NCI-H2171 (cell line): ENCODE measurements at regions not wholly inside any gene's neighbourhood (a gene's known extent, or its start where the extent isn't known, plus 50 kb on each side); places are given as distances from the start of the nearest gene placed in this dataset.

Experiments
- DNase-seq: peaks from one replicate; lab custom pipeline; 2025; lab: John Stamatoyannopoulos, UW

DNA sequence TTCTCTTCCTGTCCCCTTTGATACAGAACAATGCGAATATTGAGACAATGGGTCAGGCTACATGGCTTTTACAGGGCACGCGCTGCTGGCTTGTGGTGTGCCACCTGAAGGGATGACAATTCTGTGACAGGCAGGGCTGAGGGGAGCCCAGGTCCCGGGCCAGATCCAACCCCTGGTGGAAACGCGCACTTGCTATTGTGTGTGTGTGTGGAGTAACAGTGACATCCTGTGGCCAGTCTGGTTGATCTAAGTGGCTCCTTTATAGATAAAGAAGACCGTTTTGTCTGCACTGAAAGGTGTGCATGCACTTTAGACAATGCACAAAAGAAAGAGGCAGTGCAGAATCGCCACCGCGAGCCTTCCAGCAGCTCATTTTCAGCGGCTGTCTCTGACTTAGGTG, 273.6 kb downstream of the HRH4 start:
- DNase-seq, result no peak

DNA sequence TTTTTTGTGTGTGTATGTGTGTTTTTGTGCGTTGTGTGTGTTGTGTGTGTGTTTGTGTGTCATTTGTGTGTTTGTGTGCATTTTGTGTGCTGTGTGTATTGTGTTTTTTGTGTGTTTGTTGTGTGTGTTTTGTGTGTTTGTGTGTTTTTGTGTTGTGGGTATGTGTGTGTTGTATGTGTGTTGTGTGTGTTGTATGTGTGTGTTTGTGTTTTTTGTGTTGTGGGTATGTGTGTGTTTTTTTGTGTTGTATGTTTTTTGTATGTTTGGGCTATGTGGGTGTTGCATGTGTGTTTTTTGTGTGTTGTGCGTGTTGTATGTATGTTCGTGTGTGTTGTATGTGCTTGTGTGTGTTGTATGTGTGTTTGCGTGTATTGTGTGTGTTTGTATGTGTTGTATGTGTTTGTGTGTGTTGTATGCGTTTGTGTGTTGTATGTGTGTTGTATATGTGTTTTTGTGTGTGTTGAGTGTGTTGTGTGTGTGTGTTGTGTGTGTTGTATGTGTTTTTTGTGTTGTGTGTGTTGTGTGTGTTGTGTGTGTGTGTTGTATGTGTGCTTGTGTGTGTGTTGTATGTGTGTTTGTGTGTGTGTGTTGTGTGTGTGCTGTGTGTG, 275.3 kb downstream of the HRH4 start:
- DNase-seq, result no peak

DNA sequence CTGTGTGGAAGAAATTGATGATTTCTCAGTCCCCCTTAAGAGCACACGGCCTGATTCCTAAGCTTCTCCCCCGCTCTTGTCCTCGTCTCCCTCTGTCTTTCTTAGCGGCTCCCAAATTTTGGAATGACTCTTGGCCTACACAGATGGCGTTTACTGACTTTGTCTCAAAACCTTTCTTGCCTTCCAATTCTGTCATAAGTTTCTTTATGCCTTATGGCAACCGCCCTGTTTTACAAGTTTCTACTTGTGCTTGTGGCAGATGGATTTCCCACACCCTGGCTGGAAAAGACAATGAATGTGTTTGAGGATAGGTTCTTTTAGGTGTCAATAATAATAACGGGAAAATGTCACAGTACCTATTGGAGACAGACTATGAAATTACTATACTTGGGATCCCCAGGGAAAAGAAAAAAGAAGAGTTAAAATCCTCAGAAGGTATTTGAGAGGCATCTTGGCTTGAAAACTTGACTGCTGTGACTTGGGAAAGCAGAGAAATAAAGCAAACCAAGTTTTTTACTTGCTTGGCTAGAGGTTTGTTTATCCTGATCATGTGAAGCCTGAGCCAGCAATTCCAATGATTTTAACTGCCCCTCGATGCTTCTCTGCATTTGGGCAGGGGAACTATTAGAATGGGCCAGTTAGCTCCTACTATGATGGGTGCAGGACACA, 276.4 kb downstream of the HRH4 start:
- peak; percentile 73 for DNase-seq

DNA sequence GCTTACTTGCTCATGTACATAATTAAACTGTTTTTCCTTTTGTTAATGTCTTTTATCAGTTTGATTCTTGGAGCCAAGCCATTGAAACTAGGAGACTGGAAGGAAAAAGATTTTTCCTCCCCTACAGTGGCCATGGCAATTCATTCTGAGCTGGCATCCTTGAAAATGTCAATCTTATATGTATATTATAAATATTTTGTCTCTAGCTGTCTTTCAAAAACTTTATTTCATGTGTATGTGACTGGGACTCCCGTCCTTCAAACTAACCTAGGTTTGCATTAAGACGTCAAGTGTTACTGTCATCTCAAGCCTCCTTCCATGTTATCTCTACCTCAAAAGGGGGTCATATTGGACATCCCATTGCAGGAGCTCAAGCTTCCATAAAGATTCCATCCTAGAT, 280.4 kb downstream of the HRH4 start:
- no peak for DNase-seq

DNA sequence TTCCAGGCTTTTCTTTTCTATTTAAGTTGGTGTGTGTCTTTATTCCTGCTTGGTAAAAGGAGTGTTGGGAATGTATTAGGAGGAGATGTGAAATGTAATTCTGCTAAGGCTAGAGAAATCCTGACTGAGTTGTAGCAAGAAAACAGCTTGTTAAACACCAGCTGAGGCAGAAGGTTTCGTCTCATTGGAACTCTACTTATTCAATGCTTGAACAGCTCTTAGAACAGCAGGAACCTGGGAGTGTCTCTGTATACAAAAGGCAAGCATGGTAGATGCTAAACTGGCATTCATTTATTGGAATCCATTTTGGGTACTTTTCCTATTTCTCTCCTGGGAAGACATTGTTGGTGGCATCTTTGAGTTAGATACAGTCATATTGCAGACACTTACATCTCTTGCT, 280.9 kb downstream of the HRH4 start:
- DNase-seq, result no peak

DNA sequence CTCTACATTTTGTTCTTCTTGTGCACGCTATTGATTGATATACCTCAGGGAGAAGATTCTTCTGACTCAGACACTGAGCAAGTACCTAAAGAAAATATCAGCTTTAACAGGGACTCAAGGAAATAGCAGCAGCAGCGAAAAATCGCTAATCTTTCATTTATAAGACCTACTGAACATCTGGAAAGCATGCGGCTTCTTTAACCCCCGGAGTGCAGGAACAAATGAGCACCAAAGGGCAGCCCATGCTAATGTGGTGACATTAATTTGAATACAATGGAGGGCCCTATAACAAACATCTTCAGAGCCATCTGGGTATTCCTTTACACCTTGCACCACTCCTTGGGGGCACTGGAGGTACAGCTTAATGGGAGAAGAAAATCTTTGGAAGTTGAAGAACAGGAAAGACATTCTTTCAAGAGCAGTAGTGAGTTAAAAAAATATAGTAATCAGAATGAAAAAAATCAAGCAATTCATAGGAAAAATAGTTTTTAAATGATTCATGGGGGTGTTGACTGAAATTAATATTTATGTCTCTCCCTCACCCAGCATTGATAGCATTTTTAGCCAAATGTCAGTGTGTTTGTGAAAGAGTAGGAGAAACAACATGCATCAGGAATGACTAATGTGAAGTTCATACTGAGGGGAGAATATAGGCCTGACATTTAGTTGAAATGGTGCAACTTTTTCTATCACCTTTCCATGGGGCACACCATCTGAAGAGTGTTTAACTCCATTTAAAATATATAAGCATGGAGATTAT, 281.7 kb downstream of the HRH4 start:
- DNase-seq, result no peak

DNA sequence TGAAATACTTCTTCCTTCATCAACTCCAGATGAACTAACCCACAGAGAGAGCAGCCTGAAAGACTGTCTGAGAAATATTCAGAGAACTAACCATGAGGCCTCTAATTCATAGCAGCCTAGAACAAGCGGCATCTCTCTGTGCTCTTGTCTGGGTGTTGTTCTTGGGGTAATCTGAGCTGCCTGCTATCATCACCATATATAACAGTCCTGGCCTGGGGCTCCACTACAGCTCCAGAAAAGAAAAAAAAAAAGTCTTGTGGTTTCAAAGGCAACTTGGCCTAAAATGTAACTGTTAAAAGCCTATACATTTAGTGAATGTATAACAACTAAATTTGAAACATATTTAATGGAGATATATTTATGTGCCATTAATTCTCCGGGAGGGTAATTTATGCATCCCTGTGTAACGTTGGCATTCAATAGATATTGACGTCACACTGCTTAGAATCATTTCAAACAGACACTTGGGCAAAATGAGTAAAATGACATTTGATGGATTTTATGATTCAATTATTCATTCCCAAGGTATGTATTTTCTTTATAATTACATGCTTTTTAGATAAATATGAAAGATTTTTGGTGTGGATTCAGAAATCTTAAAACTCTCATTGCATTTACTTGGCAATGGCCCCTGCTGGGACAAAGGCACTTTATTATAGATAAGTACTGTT, 294.3 kb downstream of the HRH4 start:
- DNase-seq, result no peak

DNA sequence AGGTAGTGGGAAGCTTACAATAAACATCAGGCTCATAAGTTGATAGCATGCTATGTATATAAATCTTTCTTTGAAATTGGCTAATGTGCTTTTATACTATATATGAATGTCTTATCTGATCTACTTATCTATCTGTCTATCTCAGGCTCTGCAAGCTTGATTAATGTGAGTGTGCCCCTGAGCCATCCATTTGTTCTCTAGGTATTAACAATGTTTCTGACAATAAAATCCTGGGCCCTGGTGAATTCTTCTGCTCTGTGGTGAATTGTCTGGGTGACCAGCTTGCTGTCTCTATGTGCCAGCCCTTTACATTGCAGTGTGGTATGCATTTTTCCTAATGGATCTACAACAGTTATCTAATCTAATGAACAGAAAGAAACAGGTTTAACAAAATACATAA, 295.9 kb downstream of the HRH4 start:
- no peak for DNase-seq

DNA sequence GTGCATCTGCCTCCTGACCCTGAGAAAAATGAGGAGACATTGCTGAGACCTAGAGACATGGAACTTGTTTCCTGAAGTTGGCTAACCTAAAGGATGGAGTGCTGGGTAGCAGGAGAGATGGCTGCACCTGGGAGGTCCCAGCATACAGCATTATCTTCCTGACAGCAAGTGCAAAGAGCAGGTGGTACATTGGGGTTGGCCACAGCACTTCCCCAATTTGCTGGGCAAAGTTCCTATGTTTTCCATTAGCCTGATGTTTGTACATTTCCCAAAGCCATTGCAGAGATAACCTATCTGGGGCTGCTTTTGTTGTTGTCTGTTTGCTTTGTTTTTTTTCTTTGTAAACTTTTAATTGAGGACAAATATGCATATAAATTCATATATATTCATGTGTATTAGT, 296.7 kb downstream of the HRH4 start:
- no peak for DNase-seq

DNA sequence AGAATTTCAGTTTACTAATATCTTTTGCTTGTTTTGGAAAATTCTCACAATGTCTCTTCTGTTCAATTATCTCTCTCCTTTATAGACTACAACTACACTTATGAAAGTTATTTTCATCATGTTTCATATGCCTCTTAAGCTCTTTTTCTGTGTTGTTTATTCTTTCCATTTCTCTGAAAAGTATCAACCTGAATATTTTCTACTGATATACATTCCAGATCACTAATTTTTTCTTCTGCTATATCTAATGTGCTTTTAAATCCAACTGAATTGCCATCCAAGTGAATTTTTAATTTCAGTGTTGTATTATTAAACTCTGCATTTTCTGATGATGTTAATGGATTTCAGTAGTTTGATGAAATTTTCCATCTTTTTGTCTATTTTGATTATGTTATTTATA, 301.3 kb downstream of the HRH4 start:
- DNase-seq, result no peak

DNA sequence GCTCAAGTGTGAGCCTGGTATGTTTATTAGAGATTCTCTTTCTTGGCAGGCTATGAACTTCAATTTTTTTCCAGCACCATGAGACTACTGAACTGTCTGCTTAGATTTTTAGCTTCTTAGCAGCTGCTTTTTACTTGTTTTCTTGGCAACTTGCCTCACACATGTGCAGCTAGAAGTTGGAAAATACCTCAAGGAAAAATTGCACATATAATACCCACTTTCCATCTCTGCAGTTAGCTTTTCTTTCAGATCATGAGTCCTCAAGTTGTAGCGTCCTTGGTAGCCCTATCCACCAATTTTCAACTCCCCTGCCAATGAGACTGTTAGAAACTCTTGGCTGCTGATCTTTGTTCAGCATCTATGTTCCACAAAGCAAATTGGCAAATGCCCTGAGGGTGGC, 302.1 kb downstream of the HRH4 start:
- DNase-seq, result peak; percentile 4

DNA sequence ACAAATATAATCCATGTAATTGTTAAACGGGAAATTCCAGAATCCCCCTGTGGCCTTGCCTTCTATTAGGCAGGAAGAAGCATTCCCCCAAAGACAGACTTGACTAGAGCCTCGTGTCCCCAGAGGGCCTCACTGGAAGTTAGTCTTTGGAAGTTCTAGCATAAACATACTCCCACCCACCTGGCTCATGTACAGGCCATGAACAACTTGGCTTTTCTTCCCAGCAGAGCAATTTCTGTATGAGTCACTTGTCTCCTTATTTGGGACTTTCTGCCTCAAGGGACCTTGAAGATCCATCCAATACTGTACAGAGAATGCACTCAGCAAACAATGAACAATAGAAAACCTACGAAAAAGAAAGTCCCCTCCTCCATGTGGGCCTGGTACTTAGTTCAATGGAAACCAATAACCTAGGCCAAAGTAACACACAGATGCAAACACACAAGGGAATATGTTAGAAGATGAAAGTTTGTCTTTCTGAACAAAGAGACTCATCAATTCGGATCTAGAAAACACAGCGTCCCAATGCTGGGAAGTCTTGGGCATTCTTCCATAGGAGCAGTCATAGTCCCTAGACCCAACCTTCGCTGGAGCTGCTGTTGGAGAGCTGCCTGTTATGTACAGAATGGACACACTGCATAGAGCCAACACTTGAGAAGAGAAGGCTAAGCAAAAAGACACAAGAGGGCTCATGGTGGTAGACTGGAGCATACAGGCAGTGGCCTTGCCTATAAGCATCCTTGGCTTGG, 303.5 kb downstream of the HRH4 start:
- no peak for DNase-seq

DNA sequence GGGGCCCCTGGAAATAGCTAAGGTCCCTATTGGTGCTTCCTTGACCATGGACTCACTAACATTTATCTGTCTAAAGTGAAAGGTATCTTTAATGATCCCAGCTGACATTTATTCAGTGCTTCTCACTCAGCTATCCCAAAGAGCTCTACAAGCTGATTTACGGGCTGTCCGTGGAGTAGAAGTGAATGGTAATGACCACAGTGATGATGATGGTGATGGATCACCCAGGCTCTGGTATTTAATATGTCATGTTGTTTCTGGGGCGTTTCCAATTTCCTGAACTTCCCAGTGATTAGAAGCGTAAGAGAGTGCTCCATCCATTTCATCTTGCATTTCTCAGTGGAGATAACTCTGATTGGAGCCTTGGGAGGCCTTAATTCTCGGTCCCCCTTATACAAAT, 304.3 kb downstream of the HRH4 start:
- no peak for DNase-seq

DNA sequence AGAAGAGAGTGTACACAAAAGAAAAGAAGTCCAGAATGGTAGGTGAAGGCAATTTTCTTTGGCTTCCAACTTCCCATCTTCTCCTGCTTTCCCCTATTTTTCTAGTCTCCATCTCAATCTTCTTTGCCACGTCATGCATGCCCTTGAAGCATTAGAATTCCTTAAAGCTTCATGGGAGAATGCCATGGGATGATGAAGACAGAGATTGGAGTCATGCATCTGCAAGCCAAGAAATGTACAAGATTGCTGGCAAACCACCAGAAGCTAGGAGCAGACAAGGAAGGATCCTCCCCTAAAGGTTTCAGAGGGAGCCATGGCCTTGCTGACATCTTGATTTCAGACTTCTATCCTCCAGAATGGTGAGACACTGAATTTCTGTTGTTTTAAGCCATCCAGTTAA, 305.9 kb downstream of the HRH4 start:
- no peak for DNase-seq

DNA sequence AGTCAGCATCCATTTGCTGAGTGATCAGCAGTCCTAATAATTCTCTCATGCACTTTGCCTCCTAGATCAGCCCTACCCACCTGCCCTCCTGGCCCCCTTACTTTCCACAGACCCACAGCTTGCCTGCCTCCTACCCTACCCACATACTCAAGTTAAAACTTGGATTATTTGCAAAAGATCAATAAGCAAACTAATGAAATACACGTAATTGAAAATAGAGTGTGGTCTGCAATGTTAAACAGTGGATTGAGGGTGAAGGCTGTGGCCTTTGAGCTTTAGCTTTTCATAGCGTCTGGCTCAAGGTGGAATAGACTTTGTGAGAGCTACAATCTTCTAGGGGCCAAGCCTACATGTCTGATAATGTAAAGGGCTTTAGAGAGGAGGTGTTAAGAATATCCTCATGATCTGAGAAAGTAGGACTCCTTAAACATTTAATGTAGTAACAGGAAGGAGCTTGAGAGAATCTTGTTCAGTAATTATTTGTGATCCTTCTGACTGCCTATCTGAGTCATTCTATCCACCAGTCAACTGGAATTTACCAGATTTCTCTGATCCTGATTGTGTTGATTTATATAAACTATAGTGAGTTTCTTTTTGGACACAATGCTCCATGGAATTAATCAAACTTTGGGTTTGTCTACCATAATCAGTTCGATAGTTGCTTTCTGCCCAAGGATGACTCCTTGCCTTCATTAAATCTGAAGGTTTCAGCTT, 310.0 kb downstream of the HRH4 start:
- no peak for DNase-seq

DNA sequence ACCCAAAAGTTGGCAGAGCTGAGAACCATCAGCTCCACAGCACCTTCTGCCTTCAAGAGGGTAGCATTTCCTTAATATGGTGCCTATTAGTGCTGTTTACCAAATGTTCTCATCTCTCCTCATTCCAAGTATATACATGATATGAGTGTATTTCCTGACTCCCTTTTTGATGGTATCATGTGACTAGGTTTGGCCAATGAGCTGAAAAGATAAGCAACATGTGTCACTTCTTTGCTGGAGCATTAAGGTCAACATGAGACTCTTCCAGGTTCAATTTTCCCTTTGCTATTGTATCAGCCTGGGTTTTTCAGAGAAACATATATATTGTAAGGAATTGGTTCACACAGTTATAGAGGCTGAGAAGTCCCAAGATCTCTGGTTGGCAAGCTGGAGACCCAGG, 310.9 kb downstream of the HRH4 start:
- no peak for DNase-seq

DNA sequence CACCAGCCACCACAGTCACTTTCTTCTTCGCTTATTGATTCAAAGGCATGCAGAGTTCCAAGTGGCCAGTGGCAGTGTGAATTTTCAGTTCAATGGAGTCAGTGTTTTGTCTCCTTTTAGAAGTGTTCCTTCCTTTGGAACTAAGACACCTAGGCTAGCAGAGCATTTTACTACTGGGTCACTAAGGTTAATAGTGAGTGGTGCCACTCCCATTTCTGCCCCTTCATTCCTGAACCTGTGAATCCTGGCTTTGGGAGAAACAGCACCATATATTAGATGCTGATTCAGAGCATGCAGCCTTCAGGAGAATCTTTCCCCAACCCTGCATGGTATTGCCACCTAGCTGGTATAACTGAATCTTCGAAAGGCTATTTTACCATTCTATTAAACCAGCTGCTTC, 312.7 kb downstream of the HRH4 start:
- no peak for DNase-seq

DNA sequence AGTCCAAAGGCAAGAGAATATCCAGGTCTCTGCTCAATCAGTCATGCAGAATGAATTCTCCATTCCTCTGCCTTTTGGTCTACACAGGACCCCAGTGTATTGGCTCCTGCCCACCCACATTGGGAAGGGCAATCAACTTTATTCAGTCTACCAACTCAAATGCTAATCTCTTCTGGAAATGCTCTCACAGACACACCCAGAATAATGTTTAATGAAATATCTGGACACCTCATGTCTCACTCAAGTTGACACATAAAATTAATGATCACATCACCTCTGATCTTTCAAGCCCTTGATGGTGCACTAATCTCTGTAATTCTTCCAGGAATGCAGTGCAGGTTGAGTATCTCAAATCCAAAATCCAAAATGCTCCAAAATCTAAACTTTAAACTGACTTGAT, 315.6 kb downstream of the HRH4 start:
- no peak for DNase-seq

DNA sequence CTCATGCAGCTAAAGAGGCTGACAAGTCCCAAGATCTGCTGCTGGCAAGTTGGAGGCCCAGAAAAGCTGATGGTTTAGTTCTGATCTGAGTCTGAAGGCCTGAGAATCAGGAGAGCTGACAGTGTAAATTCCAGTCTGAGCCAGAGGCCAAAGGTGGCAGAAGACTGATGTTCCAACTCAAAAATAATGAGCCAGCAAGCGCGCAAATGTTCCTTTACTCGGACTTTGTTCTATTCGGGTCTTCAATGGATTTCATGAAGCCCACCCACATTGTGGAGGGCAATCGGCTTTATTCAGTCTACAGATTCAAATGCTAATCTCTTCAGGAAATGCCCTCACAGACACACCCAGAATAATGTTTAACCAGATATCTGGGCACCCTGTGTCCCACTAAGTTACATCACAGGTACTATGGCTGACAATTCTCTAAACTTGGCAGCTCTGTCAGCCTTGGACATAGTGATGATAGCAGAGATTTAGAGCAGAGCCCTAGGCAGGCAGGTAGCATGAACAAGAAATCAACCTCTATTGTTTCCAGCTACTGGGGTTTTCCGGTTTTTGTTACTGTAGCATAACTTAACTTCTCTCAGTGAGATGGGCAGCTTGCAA, 318.5 kb downstream of the HRH4 start:
- DNase-seq, result no peak

DNA sequence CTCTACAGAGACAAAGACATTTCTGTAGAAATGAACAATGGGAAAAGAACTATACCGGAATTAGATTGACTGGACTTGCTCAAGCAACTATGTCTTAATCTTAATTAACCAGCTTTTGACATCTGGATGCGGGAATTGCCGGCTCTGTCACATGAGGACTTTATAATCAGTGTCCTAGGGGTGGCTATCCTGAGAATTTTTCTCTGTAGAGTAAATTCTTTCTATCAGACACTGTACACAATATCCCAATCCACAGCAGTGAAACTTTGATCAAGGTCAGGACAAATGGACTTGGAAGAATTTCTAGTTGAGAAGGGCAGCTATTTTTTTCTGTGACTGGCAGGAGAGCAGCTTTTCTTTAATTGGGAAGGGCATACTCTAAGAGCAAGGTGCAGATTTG, 322.1 kb downstream of the HRH4 start:
- DNase-seq, result no peak

DNA sequence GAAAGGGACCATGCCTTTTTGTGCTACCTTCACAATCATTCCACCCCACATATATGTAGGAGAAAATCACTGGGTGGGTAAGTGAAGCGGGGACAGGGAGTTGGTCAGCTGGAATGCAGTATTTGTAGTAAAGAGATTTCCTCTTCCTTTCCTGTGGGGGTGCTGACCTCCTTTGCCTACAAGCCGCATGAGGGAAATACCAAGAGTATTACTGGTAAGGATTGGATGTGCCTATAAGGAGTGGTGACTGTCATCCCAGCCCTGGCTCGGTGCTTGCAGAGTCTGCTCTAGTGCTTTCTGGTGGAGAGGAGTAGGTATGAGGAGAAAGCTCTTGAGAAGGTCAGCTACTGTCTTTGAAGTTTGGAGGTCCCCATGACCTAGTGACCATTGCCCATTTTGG, 324.6 kb downstream of the HRH4 start:
- DNase-seq, result no peak
